Ovary (tissue), 3 donors: ENCODE measurements at regions not wholly inside any gene's neighbourhood (a gene's known extent, or its start where the extent isn't known, plus 50 kb on each side); places are given as distances from the start of the nearest gene placed in this dataset.
"Not testable (repeated sequence)": the region's sequence is repeated elsewhere in the genome, so short reads cannot be mapped to it uniquely, and the experiment has no call there.

ENCODE experiments used
- CTCF ChIP-seq, 3 donors: fragments of 450-650 bp in 2 of 3; fragments of 200-600 bp in 1 of 3; IDR thresholded peaks; one replicate each; pipeline versions ENCODE4 v1.5.1 to v1.8.0; 2016 to 2022; ENCODE audit warnings: antibody characterized with exemption in 3 of 3, mild to moderate bottlenecking in 1 of 3
- POLR2A ChIP-seq: fragments of 450-650 bp; IDR thresholded peaks from one replicate; pipeline ENCODE4 v1.6.1; 2017; ENCODE audit warnings: antibody characterized with exemption, mild to moderate bottlenecking, moderate library complexity
- donor health status: DM: no; HTN: no; CAD: no.

GRCh38 chr2:87405531-87406216, 342.2 kb upstream of the PLGLB2 start:
- TF ChIP-seq POLR2A; CTCF (IDR thresholded peaks at IDR 0.05): not testable (repeated sequence)
